ENCODE measurements at regions not wholly inside any gene's neighbourhood (a gene's known extent, or its start where the extent isn't known, plus 50 kb on each side); places are given as distances from the start of the nearest gene placed in this dataset.

- TF ChIP-seq EZH2phosphoT487 (IDR thresholded peaks at IDR 0.05; ENCODE audit: insufficient read depth, low read depth), result no peak
- no peak for TF ChIP-seq EZH2 (IDR thresholded peaks at IDR 0.05; ENCODE audit: insufficient read depth, poor library complexity, severe bottlenecking)
- Histone ChIP-seq H3K36me3 (ENCODE audit: low read depth) (no peaks in the 10 kb centered on the region), H3K4me3 (no peak overlapping the region), H3K9me3 (ENCODE audit: low read depth) (no peaks in the 10 kb centered on the region), H3F3A (ENCODE audit: insufficient read depth) (no peaks in the 10 kb centered on the region), H3K79me2 (ENCODE audit: insufficient read depth) (no peaks in the 10 kb centered on the region), H3K4me2 (ENCODE audit: unreplicated experiment) (no peak overlapping the region), H3K27me3 (replicated peaks; ENCODE audit: insufficient read depth) (no peaks in the 10 kb centered on the region), H4K20me1 (ENCODE audit: insufficient read depth) (no peaks in the 10 kb centered on the region), H2AFZ (no peak overlapping the region), H3K9ac (no peak overlapping the region), H3K27ac (no peak overlapping the region), H3K4me1 (ENCODE audit: insufficient read depth) (no peaks in the 10 kb centered on the region), H3K9me2 (ENCODE audit: insufficient read depth) (no peaks in the 10 kb centered on the region)
- DNase-seq, result no peak
- WGBS, 2 experiments (ENCODE audit: low coverage in 1 of 2, low lambda C conversion rate in 2 of 2, missing lambda C conversion rate in 2 of 2), result 67 to 72% methylated on average over 22 to 28 of the region's 34 CpGs
- in situ Hi-C loops (cut with MboI), result no loop called here
These were observed 286.4 kb downstream of the RBM26 start for GRCh38 chr13:79119578-79120107.

DNA sequence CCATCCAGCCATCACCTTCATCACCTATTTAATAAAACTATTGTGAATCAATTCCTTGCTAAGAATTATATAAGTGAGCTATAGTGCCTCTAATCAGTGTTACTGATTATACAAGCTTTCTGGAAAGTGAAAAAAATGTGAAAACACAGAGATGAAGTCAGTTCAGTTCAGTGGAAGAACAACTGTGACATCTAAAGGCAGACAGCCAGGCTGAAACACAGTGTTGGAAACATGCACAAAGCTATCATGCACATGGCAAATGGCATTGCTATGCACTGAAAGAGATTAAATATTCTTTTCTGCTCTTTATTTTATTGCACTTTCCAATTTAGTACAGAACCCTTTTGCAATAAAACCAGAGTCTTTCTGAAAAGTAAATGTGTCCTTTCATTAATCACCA, 294.0 kb downstream of the RBM26 start:
- Histone ChIP-seq H3K79me2 (ENCODE audit: insufficient read depth) (no peaks in the 10 kb centered on the region), H3K36me3 (ENCODE audit: low read depth) (no peaks in the 10 kb centered on the region), H3K4me2 (ENCODE audit: unreplicated experiment) (no peak overlapping the region), H4K20me1 (ENCODE audit: insufficient read depth) (no peaks in the 10 kb centered on the region), H3F3A (ENCODE audit: insufficient read depth) (no peaks in the 10 kb centered on the region), H2AFZ (no peak overlapping the region), H3K9me2 (ENCODE audit: insufficient read depth) (no peaks in the 10 kb centered on the region), H3K27ac (no peak overlapping the region), H3K9ac (no peak overlapping the region), H3K4me1 (ENCODE audit: insufficient read depth) (no peaks in the 10 kb centered on the region), H3K4me3 (no peak overlapping the region), H3K9me3 (ENCODE audit: low read depth) (no peaks in the 10 kb centered on the region), H3K27me3 (replicated peaks; ENCODE audit: insufficient read depth) (no peaks in the 10 kb centered on the region)
- TF ChIP-seq EZH2 (IDR thresholded peaks at IDR 0.05; ENCODE audit: insufficient read depth, poor library complexity, severe bottlenecking) (no peak), EZH2phosphoT487 (IDR thresholded peaks at IDR 0.05; ENCODE audit: insufficient read depth, low read depth) (no peak)
- DNase-seq, result no peak
- in situ Hi-C loops (cut with MboI), result no loop called here

GRCh38 chr13:79108914-79109643, 297.0 kb downstream of the RBM26 start:
- no peak overlapping the region for H2AFZ ChIP-seq
- H3F3A ChIP-seq (ENCODE audit: insufficient read depth), result no peaks in the 10 kb centered on the region
- no peaks in the 10 kb centered on the region for H3K9me3 ChIP-seq (ENCODE audit: low read depth)
- TF ChIP-seq EZH2 (IDR thresholded peaks at IDR 0.05; ENCODE audit: insufficient read depth, poor library complexity, severe bottlenecking), result no peak
- no peak for TF ChIP-seq EZH2phosphoT487 (IDR thresholded peaks at IDR 0.05; ENCODE audit: insufficient read depth, low read depth)
- H3K4me1 ChIP-seq (ENCODE audit: insufficient read depth), result no peaks in the 10 kb centered on the region
- H3K36me3 ChIP-seq (ENCODE audit: low read depth), result no peaks in the 10 kb centered on the region
- H3K27ac ChIP-seq, result no peak overlapping the region
- DNase-seq, result no peak
- in situ Hi-C loops (cut with MboI), result no loop called here
- H3K79me2 ChIP-seq (ENCODE audit: insufficient read depth), result no peaks in the 10 kb centered on the region
- no peak overlapping the region for H3K4me3 ChIP-seq
- no peaks in the 10 kb centered on the region for H3K27me3 ChIP-seq (replicated peaks; ENCODE audit: insufficient read depth)
- no peak overlapping the region for H3K4me2 ChIP-seq (ENCODE audit: unreplicated experiment)
- no peaks in the 10 kb centered on the region for H4K20me1 ChIP-seq (ENCODE audit: insufficient read depth)
- H3K9me2 ChIP-seq (ENCODE audit: insufficient read depth), result no peaks in the 10 kb centered on the region
- 14 to 18% methylated on average over 1 of the region's 1 CpG for WGBS, 2 experiments (ENCODE audit: low coverage in 1 of 2, low lambda C conversion rate in 2 of 2, missing lambda C conversion rate in 2 of 2)
- no peak overlapping the region for H3K9ac ChIP-seq

- H3K9ac ChIP-seq, result no peak overlapping the region
- WGBS, 2 experiments (ENCODE audit: low coverage in 1 of 2, low lambda C conversion rate in 2 of 2, missing lambda C conversion rate in 2 of 2), result 15 to 17% methylated on average over 4 of the region's 4 CpGs
- H3K9me2 ChIP-seq (ENCODE audit: insufficient read depth), result no peaks in the 10 kb centered on the region
- H3K4me1 ChIP-seq (ENCODE audit: insufficient read depth), result no peaks in the 10 kb centered on the region
- H3K27me3 ChIP-seq (replicated peaks; ENCODE audit: insufficient read depth), result no peaks in the 10 kb centered on the region
- in situ Hi-C loops (cut with MboI), result no loop called here
- H2AFZ ChIP-seq, result no peak overlapping the region
- DNase-seq, result no peak
- H3K9me3 ChIP-seq (ENCODE audit: low read depth), result no peaks in the 10 kb centered on the region
- H3K36me3 ChIP-seq (ENCODE audit: low read depth), result no peaks in the 10 kb centered on the region
- no peak for TF ChIP-seq EZH2phosphoT487 (IDR thresholded peaks at IDR 0.05; ENCODE audit: insufficient read depth, low read depth)
- TF ChIP-seq EZH2 (IDR thresholded peaks at IDR 0.05; ENCODE audit: insufficient read depth, poor library complexity, severe bottlenecking), result no peak
- no peaks in the 10 kb centered on the region for H4K20me1 ChIP-seq (ENCODE audit: insufficient read depth)
- no peaks in the 10 kb centered on the region for H3K79me2 ChIP-seq (ENCODE audit: insufficient read depth)
- H3K27ac ChIP-seq, result no peak overlapping the region
- no peaks in the 10 kb centered on the region for H3F3A ChIP-seq (ENCODE audit: insufficient read depth)
- no peak overlapping the region for H3K4me3 ChIP-seq
- H3K4me2 ChIP-seq (ENCODE audit: unreplicated experiment), result no peak overlapping the region
These were observed 307.5 kb downstream of the RBM26 start for GRCh38 chr13:79098596-79098995.
